NCI-H748 treated with DMSO at 0.1 percent for 48 hours (cell line): ENCODE measurements at regions not wholly inside any gene's neighbourhood (a gene's known extent, or its start where the extent isn't known, plus 50 kb on each side); places are given as distances from the start of the nearest gene placed in this dataset.
"Not testable (repeated sequence)": the region's sequence is repeated elsewhere in the genome, so short reads cannot be mapped to it uniquely, and the experiment has no call there.

ENCODE experiments used
- DNase-seq: peaks from one replicate; lab custom pipeline; 2025; lab: John Stamatoyannopoulos, UW

DNA sequence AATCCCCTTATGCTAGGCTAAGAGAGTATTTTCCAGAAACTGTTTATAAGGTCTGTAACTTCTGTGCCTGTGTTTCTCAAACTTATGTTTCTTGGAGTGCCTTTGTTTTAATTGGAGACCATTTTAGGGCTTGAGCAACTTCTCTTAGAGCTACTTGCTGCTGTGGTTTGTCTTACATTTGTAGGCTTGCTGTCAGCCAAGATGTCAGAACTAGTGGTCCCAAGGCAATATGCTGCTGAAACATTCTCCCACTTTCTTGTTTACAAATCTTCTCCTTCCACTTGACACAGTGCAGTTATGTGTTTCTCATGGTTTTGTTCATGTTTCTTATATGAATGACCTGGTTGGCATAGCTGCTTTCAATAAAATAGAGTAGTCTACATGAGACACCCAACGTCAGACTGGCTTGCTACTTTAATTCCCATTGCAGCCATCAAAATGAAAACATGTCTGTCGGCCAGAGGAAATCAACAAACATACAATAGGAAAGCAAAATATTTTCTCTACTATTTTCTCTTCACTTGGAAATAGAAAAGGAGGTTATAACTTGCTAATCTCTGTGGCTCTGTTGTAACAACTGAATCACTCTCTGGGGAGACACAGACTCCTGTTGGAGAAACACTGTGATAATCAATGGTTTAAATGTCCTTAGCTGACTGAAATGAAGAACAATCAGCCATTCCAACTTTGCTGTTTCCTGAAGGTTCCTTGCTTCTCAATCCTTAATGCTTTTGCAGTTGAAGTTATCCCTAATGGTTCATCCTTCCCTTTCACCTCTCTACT is 426.4 kb downstream of the PDGFC start:
- no peak for DNase-seq

DNA sequence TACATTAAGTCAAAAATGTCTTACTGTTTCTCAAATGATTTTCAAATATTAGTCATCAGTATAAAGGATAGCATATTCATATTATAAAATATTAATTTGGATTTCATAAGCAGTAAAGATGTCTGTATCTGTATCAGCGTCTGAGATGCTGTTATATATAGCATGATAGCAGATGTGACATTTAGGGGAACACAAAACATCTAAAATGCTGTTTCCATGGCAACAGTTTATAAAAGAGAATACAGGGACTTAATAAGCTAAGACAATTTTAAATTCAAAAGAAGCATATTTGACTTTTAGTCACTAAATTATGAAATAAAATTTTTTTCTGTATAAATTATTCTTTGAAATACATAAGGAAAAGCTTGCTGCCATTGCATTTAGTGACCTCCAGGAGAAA is 432.2 kb downstream of the PDGFC start:
- DNase-seq, result no peak

DNA sequence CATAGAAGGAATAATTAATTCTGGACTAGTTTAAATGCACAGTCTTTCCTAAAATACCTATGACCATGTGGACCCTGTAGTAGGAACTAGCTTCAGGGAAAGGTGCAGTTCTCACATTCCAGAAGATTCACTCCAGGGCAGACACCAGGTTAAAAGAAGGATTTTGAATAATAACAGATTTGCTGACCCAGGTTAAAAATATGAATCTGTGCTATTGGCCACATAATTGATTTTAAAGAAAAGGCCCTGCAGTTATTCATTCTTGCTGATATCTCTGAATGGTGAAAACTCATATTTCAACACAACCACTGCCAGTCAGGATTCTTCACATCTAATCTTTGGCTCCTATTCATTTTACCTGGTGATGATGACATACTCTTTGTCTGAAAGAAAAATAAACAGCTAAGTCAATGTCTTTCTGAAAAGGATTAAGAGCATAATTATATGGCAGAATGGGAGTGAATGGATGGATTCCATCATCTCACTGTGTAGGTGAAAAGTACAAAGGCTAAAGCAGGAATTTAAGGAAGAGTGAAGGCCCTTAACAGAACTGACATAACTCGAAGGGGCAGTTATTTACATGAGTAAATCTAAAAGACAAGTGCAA is 432.8 kb downstream of the PDGFC start:
- DNase-seq, result peak; percentile 40

DNA sequence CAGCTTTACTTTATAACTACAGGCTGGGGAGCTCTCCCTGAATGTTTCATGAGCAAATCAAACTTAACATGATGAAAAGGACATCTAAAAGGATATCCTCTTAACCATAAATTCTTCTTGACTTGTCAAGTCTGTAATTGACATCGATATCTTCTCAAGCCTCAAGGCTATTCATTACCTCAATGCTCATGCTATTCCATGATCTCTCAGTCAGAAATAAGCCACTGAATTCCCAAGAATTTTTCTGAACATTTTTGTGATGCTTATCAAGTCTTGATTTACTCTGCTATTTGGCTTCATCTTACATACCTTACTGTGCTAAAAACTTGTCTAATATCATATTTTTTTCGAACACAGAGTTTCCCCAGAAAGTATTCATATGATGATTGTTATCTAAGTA is 433.4 kb downstream of the PDGFC start:
- DNase-seq, result no peak

DNA sequence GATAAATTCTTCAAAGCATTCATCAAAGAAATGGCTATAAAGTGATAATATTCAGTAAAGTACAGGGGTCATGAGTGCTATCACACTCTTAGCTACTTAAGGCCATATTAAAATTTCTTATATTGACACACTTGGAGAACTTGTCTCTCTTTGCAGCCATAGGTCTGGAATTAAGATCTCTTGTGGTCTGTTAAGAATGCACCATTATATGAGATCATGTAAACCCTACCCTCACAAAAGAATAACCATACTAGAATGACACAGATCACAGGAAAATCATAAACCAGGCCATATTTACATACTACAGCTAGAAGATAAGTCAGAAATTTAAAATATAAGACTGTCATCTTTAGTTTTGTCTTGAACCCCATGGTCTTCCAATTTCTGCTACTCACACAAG is 434.3 kb downstream of the PDGFC start:
- no peak for DNase-seq

DNA sequence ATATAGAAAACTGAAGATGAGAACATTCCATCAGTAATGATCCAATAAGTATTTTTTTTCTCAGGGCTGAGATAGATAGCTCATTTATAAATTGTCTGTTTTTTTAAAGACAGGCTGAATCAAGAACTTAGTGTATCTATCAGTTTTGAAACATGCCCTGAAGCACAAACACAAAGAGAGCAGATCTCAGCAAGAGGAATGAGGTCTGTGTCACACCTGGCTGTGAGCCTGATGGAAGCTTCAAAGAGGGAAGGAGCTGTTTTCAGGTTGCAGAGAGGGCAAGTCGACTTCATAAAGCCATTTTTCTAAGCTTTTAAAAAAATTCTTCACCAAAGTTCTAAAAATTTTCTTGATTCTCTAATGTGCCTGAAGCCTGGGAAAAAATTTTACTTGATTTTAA is 434.9 kb downstream of the PDGFC start:
- no peak for DNase-seq

DNA sequence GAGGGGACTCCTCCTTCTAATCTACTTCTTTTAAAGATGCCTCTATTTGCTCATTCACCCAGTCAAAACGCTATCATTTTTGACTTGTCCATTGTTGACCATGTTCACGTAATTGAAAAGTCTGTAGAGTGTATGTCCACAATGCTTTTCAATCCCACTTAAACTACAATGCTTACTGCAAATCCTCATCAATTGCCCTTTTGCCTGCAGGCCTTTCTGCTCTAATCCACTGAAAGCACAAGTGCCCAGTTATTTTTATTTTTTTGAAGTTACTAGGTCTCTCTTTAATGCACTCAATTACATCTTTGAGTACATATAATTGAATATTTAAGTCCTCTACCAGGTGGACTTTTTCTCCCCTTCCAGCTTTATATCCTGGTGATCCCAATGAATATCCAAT is 437.4 kb downstream of the PDGFC start:
- no peak for DNase-seq

DNA sequence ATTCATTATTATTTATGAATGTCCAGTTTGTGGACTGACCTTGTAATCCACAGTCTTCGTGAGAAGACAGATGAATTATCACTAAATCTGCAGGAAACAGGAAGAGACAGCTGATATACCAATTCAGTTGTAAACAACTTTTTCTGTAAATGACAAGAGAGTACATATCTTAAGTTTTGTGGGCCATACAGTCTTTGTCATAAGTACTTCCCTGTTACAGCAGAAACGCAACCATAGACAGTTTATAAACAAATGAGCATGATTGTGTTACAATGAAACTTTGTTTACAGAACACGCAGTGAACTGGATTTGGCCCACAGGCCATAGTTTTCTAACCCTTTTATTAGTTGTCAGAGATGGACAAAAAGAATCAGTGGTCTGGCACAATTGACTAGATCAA is 443.4 kb downstream of the PDGFC start:
- DNase-seq, result no peak

DNA sequence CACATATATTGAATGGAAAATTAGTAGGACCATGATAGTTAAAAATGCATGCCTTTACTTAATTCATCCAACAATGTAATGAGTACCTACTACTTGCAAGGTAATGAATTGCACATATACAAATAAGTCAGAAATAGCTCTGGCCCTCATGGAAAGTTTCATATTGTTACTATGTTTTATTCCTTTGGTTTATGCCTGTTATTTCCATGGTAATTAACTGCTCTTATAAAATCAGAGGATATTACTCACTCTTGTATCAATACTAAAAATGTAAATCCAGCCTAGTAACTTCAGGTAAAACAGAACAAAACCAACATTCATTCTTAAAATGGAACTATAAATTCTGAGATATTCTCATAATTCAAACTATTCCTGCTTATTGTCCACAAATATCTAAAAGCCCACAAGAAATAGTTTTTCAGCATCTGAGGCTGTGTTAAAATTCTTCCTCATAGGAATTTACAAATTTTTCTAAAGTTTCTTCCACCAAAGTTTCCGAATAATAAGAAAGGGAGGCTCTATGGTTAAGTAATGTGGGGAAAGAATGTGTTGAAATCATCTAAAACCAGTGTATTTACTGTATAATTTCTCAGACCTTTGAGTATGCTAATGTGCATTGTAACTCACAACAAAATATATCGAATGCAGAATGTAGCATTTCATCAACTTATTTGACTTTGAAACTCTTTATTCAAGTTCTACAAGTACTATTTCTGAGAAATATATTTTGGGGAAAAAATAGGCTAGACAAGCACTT is 444.2 kb downstream of the PDGFC start:
- no peak for DNase-seq

DNA sequence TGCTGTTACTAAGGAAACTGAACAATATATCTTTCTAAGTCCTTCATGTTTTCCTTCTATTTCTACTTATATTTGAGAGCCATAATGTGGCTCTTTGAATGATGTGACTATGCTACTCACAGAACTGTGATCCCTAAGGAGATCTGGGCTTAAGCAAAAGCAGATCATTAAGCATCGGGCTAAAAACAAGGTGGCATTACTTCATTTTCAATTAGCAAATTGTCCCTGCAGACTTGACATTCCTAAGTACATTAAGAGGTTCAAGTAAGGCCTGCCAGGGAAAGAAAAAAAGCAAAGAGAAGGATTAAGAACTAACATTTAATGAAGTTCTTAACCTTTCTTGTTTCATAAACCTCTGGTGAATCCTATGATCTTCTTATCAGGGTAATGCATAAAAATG is 447.6 kb downstream of the PDGFC start:
- no peak for DNase-seq

DNA sequence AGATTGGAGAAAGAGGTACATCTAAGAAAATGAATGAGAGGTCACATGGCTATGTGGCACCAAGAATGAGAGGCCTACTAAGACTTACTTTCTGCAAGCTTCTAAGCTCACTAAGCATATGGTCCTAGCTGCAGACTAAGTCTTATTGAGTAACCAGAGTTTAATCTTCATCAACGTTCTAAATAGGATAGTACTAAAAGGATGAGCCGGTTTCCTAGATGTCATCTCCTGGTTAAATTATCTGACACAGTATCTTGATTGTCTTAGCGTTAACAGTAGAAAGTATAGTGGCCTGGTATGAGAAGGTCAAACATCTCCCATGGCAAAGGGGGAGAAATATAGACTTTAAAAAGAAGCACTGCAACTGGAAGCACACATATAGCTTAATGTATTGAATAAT is 448.1 kb downstream of the PDGFC start:
- DNase-seq, result no peak

DNA sequence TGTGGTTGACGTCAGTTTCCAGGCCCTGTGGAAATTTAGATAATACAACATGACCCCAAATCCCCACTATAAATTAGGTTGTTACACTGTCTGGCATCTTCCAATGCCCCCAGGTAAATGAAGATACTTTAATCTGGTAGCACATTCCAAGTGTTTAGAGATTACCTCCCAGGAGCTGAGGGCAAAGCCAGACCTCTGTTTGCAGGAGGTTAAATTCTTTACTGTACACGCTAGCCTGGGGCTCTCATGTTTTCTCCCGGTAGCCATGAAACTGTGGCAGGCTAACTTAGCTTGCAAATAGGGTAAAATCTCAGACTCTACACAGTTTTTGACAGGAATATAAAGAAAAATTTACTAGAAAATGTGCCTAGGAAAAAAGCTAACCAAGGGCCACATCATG is 450.0 kb downstream of the PDGFC start:
- no peak for DNase-seq

DNA sequence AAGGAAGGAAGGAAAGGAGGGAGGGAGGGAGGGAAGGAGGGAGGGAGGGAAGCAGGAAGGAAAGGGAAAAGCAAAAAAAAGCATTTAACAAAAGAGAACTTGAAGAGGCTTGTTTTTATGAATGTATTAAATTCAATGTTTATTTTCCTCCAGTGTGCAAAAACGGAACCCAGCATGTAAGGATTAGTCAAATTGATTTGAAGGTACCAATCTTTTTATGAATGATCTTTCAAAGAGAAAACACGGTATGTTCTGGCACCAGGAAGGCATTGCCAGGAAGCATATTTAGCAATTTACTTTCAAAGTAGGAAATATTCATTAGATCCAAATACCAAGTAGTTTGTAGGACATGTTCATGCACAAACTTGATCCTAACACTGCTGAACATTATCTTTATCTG is 453.6 kb downstream of the PDGFC start:
- no peak for DNase-seq

DNA sequence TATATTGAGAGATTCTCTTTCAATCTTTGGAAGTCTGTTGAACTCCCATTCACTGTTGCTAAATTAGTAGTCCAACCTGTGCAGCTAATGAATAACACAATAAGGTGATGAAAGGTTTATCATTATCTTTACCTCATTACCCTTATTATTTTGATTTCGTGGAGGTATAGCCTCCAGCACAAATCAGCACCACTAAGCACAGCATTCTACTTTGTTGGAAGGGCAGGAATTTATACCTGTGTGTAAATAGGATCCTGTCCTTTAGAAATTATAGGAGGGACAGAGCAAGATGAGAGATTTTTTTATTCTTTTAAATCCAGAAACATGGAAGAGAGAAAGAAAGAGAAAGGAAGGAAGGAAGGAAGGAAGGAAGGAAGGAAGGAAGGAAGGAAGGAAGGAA is 454.1 kb downstream of the PDGFC start:
- DNase-seq, result no peak

DNA sequence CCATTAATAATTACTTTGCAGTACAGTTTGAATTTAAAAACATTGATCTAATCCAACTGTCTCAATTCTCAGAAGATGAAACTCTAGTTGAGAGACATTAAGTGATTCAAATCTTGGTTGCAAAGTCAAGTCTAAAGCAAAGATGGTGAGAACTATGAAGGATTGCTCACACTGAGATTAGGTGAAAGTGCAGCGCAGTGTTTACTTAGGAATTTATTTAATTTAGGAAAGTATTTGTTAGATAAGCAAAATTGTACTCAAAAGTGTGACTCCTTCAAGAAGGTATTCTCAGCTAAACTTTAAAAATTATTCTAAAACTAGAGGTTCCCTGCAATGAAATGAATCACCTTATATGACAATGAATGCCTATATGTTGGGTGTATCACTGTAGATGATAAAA is 454.9 kb downstream of the PDGFC start:
- DNase-seq, result no peak

DNA sequence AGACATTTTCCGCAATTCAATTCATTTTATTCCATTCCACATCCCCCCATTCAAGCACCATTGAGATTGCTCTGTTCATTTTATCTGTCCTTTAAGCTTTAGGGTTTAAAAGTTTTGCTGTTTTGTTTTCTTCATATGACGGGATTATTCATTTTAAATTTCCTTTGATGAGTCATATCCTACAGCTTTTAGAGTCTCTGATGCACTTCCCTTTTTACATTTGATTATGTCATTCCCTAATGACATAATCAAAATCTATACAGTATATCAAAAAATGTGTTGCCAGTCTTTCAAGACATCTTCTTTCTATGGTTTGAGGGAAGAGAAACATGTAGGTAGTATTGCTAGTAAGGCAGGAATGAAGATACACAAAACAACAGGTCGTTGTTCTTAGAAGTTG is 456.3 kb downstream of the PDGFC start:
- no peak for DNase-seq

DNA sequence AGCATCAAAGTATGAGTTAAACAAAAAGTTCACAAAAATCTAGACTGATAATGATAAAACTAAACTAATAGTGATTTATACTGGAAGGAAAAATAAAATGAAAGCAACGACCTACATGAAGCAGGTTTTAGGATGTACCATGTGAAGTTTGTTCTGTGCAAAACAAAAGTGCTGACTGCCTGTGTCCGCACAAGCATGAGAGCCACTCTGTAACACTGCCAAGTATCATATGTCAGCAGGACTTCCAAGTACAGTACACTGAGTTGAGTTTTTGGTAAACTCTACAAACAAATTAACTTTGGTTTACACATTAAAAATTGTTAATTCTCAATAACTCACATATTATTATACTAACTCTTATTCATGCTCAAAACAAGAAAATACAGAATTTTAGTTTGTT is 459.0 kb downstream of the PDGFC start:
- no peak for DNase-seq

DNA sequence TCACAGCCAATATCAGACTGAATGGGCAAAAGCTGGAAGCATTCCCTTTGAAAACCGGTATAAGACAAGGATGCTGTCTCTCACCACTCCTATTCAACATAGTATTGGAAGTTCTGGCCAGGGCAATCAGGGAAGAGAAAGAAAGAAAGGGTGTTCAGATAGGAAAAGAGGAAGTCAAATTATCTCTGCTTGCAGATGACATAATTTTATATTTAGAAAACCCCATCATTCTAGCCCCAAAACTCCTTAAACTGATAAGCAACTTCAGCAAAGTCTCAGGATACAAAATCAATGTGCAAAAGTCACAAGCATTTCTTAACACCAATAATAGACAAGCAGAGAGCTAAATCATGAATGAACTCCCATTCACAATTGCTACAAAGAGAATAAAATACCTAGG is 461.7 kb downstream of the PDGFC start:
- not testable (repeated sequence) for DNase-seq

DNA sequence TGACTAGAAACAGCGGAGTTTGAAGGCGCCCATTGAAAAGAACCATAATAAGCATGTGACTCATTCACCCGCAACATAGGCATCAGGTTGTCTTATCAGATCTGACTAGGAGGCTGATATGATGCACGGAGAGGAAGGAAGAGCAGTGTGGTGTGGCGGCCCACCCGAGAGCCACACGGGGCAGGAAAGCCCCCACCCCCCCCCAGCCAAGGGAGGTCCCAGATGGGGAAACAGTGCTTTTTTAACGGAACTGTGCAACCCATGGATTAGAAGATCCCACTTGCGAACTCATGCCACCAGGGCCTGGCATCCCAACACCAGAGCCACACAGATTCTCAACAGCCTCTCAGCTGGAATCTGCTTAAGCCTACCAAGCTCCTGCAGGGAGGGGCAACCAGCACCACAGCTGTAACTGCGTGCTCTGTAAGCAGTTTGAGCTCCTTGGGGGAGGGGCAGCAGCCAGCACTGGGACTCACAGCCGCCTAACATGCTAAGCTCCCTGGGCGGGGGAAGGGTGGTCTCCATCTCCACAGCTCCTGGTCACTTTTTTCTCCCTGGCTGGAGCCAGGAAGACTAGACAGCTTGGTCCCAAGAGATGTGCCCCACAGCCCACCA is 466.2 kb downstream of the PDGFC start:
- no peak for DNase-seq

DNA sequence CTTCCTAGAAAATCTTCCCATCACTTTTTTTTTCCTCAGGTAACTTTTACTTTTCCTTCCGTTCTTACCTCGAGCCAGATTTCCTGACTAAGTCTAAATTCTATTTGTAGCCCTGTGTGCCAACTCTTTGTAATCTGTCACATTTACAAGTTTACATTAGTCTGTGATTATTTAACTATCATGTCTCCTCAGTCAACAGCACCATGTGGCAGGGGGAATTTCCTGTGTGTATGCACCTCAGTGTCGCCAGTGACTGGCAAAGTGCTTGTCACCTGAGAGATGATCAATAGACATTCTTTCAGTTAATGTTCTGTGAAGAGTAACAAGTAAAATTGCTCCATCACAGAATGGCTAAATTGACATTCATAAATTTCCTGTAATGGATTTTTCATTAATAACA is 468.5 kb downstream of the PDGFC start:
- DNase-seq, result no peak

DNA sequence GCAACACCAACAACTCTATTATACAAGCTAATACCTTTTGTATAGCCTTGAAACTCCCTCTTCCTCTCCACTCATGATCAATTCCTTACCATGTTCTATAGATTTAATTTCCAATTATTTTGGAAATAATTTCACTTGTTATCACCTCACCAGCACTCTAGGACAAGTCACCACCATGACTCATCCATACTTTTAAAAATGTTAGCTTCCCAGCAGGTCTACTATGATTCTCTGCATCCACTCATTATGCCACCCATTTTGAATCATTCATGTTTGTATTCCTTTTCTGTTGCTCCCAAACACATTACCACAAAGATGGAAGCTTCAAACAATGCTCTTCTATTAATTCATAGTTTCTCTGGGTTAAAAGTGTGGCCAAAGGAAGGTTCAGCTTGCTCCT is 469.6 kb downstream of the PDGFC start:
- no peak for DNase-seq

DNA sequence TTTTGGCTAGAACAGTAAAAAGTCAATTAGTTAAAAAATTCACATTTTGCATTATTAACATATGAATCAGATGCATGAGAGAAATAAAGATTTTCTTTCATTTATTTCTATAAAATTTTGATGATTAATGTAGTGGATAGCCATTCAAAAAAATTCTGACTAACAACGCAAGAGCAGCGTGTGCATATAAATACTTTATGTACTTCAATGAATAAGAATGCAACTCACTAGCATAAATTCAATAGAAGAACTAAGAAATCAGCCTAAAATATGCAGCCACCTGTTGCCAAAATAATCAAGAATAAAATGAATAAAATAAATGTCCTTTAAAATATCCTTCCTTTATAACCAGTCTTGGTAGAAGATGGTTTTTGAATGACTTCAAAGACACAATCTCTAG is 471.9 kb downstream of the PDGFC start:
- DNase-seq, result no peak

DNA sequence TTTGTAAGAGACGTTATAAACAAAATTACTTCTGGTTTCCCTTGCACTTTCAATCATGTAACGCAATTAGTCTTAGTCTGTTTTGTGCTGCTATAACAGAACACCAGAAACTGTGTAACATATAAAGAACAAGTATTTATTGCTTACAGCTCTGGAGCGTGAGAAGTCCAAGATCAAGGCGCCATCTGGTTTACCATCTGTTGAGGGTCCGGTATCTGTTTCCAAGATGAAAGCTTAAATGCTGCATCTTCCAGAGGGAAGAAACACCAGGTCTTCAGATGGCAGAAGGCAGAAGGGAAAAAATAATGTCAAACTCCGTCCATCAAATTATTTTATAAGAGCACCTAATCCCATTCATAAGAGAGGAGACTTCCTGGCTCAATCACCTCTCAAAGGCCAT is 474.1 kb downstream of the PDGFC start:
- DNase-seq, result no peak
